Astrocyte of the spinal cord (primary cell): ENCODE measurements at regions not wholly inside any gene's neighbourhood (a gene's known extent, or its start where the extent isn't known, plus 50 kb on each side); places are given as distances from the start of the nearest gene placed in this dataset.

Experiments
- DNase-seq: peaks from one replicate; pipeline ENCODE4 v3.0.0; 2011; ENCODE audit warnings: low read depth, low spot score
- H3K4me3 ChIP-seq: 2 replicates; pipeline ENCODE4 v1.5.1; 2011; ENCODE audit warnings: low read depth, mild to moderate bottlenecking, low read length, moderate library complexity
- in situ Hi-C: cut with HindIII; loops from 2 replicates; pipeline ENCODE4 v1.10.0; 2017; ENCODE audit warnings: low sequenced_read_pairs
- TF ChIP-seq, protein P1 (sequence below): IDR thresholded peaks from 2 replicates; pipeline ENCODE4 v1.5.1; 2012; ENCODE audit warnings: low read depth, mild to moderate bottlenecking, low read length, inconsistent platforms

DNA sequence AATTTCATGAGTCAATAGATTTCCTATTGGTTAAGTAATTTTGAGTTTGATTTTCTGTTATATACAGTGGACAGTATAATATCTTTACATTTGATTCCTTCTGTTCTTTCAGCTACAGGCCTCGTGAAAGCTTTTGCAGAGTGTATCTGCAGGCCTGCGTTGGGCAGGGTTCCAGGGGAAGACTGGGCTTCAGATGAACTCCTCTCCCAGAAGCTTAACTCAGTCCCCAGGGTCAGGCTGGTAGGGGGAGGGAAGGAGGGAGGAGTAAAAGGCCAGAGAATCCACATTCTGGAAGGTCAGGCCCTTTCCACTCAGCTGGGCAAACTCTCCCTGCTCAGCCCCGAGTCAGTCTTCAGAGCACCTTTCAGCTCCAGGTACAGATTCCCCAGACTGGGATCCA, 100.4 kb upstream of the NECTIN1 start:
- no peak overlapping the region for H3K4me3 ChIP-seq
- TF ChIP-seq, protein P1, sequence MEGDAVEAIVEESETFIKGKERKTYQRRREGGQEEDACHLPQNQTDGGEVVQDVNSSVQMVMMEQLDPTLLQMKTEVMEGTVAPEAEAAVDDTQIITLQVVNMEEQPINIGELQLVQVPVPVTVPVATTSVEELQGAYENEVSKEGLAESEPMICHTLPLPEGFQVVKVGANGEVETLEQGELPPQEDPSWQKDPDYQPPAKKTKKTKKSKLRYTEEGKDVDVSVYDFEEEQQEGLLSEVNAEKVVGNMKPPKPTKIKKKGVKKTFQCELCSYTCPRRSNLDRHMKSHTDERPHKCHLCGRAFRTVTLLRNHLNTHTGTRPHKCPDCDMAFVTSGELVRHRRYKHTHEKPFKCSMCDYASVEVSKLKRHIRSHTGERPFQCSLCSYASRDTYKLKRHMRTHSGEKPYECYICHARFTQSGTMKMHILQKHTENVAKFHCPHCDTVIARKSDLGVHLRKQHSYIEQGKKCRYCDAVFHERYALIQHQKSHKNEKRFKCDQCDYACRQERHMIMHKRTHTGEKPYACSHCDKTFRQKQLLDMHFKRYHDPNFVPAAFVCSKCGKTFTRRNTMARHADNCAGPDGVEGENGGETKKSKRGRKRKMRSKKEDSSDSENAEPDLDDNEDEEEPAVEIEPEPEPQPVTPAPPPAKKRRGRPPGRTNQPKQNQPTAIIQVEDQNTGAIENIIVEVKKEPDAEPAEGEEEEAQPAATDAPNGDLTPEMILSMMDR = no peak
- in situ Hi-C loops = no loop called here
- DNase-seq = no peak

DNA sequence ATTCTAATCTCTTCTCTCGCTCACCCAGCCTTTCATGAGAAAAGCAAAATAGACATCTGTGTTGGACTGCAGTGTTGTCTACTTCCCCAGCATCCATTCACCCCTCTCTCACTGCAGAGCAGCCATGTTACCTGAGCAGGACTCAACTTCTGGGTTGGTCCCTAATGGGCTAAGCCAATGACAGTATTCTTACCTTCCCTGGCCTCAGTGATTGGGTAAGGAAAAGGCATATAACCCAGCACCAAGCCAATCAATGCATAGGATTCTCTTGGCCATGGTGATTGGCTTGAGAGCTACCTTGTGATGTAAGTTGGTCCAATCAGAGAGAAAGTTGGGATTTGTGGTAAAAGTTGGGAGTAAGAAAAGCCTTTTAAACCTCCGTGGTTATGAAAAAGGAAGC, 99.8 kb upstream of the NECTIN1 start:
- H3K4me3 ChIP-seq = no peak overlapping the region
- in situ Hi-C loops = no loop called here
- no peak for DNase-seq
- TF ChIP-seq, protein P1 = no peak

DNA sequence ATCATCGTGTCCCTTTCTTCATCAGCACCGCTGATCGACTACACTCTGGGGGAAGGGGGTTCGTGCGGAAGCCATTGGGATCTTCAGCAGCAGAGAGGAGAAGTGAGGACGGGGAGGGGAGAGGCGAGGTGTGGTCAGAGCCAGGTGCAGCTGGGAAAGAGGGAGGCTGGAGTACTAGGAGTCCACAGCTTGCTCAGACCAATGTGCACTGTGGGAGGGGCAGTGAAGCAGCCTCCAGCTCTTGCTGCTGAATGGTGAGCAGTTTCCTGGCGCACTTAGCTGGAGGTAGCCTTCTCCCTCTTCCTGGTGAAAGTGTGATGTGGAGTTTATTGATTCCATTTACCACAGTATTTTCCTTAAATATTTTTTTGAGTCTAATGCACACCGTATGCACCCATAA, 99.0 kb upstream of the NECTIN1 start:
- no peak for DNase-seq
- in situ Hi-C loops = no loop called here
- TF ChIP-seq, protein P1 = no peak
- no peak overlapping the region for H3K4me3 ChIP-seq

DNA sequence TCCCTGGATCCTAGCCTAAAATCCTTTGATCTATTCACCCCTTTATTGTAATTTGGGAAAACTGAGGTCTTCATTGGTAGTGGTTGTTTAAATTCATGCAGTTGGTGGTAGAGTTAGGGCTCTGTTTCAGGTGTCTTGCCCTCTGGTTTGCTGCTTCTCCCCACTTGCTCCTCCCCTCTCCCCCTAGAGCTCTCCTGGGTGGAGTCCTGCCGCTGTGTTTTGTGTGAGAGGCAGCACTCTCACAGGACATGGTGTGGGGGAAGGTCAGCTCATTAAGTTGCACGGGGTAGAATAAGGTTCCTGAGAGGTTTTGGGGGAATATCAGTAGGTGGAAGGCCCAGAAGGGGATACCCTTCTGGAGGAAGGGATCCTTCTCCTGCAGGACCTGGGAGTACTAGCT, 98.1 kb upstream of the NECTIN1 start:
- no peak overlapping the region for H3K4me3 ChIP-seq
- TF ChIP-seq, protein P1 = no peak

DNA sequence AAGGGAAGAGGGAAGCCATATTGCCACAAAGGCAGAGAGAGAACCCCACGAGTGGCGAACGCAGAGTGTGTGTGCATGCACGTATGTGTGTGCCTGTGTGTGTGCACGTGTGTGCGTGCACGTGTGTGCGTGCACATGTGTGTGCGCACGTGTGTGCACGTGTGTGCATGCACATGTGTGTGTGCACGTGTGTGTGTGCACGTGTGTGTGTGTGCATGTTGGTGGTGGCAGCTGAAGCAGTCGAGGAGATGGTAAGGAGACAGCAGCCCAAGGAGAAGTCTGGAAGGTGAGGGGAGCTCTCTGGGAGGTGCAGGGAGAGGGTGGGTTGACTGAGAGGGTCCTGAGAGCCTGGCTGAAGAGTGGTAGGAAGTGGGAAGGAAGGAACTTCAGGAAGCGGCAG, 94.1 kb upstream of the NECTIN1 start:
- DNase-seq = no peak
- no peak overlapping the region for H3K4me3 ChIP-seq
- in situ Hi-C loops = no loop called here
- TF ChIP-seq, protein P1 = no peak

More for the DNA sequence above, 98.1 kb upstream of the NECTIN1 start:
- in situ Hi-C loops = no loop called here
- DNase-seq = no peak

DNA sequence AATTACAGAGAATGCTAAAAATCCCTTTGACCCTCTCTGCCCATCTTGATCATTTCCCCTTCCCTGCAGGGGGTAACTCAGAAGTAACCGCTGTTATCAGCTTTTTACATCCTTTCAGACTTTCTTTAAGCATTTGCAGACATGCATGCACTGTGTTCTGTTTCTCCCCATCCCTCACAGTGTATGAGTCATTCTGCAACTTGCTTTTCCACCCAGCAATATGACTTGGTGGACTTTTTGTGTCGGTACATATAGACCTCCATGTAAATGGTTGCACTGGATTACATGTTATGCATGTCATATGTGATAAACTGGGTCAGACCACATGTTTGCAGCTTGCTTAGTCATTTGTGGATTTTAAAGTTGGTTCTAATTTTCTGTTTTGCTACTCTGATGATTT, 87.7 kb upstream of the NECTIN1 start:
- TF ChIP-seq, protein P1 = no peak

DNA sequence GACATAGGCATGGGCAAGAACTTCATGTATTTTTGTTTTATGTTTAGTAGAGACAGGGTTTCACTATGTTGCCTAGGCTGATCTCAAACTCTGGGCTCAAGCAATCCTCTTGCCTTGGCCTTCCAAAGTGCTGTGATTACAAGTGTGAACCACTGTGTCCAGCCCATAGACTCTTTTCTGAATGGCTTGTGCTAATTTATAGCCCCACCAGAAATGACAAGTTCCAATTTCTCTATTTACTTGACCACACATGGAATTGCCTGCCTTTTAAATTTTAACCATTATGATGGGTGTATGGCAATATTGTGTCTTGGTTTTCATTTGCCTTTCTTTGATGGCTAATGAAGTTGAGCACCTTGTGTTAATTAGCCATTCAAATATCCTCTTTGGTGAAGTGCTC, 85.8 kb upstream of the NECTIN1 start:
- TF ChIP-seq, protein P1 = no peak
- in situ Hi-C loops = no loop called here
- DNase-seq = no peak
- no peak overlapping the region for H3K4me3 ChIP-seq

More for the DNA sequence above, 87.7 kb upstream of the NECTIN1 start:
- in situ Hi-C loops = no loop called here
- peak; percentile 22 for DNase-seq
- no peak overlapping the region for H3K4me3 ChIP-seq
